DMS79 (cell line): ENCODE measurements at regions not wholly inside any gene's neighbourhood (a gene's known extent, or its start where the extent isn't known, plus 50 kb on each side); places are given as distances from the start of the nearest gene placed in this dataset.

Experiments
- DNase-seq: peaks from one replicate; lab custom pipeline; 2025; lab: John Stamatoyannopoulos, UW

DNA sequence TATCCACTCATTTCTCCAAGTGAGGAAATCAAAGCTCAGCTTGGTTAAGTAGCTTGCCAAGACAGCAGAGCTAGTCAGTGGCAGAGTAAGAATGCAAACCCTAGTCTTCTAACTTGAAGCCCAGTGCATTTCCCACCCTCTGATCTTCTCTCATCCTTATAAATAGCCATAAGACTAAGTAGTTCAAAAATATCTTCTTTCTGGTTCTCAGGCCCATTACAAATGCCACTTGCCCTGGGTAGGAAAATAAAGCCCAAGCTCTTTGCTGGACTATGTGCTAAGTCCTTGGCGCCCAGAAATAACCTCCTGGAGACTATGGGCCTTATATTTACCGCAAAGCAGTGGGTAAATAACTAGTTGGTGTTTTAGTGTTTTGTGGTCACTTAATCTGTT lies 505.8 kb downstream of the PLPP3 start:
- DNase-seq: no peak

DNA sequence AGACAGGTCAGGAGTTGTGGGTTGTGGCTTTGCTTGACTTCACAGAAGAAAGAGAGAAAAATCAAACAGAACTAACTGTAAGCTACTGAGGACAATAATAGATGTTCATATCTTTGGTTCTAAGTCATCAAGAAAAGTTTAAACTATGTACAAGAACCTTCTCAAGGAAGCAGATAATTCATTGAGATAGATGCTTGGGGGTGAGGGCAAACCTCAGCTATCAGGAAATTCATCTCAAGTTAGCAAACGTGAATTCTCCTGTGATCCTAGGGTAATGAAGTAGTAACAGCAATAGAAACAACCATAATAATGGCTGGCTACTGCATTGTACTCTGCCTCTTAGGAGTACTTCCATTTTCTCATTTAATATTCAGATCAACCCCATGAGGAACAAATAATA lies 506.2 kb downstream of the PLPP3 start:
- DNase-seq: no peak

DNA sequence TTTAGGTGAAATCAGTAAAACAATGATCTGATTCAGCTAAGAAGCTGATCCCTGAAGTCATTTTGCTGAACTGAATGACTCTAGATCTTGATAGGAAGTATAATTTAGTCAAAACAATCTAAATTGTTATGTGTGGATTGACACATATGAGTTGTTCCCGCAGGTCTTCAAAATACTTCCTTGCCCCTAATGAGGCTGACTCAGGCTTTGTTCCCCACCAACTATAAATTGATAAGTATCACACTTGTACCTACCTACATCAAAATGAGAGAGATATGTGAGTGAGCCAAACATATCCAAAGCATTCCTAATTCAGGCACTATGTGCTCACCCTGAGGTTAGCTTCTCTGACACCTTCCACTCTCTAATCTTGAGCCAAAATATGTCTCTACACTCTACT lies 507.1 kb downstream of the PLPP3 start:
- no peak for DNase-seq

DNA sequence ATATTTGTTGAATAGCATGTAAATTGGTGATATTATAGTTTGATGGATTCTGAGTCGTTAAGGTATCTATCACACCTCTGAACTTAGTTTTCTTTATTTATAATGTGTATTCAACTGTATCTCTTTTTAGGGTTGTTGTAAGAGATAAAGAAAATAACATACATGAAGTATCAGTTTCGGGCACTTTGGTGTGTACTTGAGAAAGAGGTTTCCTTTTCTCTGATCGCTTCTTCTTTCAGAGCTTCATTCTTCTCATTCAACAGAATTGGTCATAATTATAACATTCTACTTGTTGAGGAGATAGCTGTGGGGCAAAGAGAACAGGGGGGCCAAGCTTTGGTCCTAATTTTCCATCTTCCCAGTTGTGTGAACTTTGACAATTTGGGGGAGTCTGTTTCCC lies 508.0 kb downstream of the PLPP3 start:
- no peak for DNase-seq

DNA sequence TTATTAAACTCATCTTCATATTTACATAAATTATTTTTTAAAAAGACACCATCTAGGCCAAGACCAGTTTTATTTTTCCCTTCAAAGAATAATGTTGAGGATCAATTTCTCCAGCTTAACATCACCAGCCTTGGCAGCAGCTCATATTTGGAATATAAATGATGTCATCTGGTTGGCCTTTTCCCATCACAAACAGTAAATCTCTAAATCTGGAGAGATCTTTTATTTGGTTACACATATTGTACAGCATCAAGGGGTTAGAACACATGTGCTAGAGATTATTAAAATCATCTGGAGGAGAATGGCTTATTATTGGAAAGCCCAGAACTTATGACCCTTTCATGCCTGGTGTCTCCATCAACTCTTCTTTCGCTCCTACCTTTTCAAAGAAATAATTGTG lies 508.8 kb downstream of the PLPP3 start:
- DNase-seq: no peak

DNA sequence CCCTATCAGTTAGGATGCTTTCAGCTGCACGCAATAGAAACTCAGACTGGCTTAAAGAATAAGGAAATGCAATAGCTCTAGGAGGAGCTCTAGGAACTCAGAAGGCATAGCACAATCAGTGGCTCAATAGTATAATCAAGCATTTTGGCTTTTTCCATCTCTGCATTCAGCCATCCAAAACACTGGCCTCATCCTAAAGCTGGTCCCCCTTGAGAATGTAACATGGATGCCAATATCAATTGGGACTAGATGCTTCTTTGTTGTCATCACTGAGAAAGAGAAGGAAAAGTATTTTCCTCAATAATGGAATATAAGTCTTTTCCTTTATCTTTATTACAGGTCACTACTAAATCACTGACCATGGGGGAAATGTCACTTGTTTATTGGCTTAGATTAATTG lies 509.5 kb downstream of the PLPP3 start:
- DNase-seq: no peak

DNA sequence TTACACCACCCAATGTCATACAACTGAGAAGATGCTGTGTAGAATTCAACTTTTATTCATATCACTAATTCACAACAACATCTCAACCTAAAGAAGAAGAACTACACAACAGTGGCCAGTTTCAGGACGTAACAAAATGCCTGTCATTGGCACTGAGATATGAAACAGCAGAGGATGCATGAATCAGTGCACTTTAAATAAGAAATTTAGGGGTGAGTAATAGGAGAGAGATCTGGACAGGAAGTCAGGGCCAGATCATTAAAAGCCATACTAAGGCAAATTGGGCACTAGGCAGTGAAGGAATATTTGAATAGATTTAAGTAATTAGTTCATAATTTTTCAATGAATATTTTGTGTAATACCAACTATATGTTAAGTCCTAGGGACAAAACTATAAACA lies 510.5 kb downstream of the PLPP3 start:
- DNase-seq: no peak

DNA sequence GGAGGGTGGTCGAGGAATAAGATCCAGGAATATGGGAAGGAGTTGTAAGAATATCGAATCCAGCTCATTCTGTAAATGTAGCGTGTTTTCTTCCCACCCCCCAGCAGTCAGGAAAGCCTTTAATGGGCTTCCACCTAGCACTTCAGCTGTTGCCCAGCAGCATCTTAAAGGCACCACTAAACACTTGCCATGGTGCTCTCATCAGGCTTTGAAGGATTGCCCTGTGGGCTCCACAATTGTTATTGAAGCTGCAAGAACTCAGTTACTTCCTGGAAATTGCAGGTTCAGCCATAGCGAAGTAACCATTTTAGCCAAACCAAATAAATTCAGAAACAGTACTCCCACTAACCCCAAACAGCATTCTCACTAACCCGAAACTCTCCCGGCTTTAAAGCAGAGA lies 511.2 kb downstream of the PLPP3 start:
- peak; percentile 7 for DNase-seq

DNA sequence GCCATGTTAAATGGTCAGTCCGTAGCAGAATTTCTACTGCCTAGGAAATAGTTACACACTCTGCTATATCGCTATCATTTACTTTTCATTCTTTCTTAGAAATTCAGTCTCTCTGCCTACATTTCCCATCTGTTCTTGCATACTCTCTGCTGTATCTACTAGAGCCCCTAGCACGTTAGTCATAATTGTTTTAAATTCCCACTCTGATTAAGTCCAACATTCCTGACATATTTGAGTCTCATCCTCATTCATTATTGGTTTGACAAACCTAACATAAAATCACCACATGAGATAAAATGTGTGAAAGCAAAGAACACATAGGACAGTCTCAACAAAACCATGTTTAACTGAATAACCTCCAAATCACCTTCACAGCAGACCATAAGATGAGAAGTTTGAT lies 513.6 kb downstream of the PLPP3 start:
- no peak for DNase-seq

DNA sequence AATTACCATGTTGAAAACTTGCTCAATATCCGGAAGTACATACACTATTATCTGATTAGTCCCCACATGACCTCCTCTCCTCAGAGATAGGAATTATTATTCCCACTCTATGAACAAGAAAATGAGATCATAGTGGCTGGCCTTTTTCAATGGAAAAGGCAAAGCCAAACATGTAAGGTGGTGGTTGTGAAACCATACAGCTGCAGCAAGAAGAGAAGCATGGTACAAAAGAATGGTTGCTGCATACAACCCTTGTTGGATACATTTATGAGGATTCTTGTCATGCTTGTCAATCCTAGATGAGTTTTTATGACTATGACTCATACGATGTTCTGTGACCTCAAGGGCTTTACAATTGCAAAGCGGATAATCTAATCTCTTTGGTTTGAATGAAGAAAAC lies 514.7 kb downstream of the PLPP3 start:
- DNase-seq: no peak

DNA sequence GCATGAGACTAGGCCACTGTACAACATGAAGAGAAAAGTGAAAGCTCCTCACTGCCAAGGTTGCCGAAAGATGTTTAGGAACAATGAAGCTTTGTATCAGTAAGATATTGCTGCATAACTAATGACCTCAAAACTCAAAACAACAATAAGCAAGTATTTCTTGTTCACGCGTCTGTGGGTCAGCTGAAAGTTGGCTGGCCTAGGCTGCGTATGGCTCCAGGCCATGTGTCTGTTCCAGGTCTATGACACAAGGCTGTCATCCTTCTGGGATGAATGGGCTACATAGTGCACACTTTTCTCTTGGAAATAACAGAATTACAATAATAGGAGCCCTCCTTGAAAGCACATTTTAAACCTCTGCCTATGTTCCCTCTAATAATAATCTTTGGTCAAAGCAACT lies 515.9 kb downstream of the PLPP3 start:
- no peak for DNase-seq

DNA sequence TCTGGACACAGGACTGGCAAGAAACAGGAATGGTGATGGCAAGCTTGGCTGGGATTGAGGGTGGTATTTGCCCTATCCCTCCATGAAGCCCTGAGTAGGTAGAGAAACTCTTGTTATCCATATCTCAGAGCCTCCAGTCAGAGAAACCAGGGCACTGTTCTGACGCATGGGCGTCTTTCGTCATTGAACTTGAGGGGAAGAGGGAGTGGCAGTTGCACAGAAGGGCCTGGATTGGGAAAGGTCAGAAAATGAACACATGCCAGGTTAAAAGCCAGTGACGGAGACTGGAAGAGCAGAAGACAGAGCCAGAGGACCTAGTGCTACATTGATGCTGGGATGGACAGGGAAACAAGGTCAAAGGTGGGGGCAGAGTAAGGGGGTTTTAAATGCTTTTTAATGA lies 516.7 kb downstream of the PLPP3 start:
- no peak for DNase-seq

DNA sequence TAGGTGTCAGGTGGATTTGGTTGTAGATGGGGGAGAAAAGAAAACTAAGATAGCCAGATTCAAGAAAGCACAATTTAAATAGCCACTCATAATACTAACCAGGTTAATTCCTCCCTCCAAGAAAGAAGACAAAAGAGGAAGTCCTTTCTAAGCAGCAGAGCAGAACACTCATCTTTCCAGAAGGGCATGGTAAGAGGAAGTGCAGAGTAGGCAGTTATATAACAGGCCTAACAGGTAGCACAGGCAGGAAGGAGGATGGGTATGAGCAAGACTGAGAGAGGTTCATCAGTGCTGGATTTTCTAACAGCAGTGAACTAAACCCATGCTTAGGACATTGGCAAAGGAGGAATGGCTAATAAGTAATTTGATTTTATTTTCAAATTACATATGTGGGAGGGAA lies 517.5 kb downstream of the PLPP3 start:
- DNase-seq: peak; percentile 93

DNA sequence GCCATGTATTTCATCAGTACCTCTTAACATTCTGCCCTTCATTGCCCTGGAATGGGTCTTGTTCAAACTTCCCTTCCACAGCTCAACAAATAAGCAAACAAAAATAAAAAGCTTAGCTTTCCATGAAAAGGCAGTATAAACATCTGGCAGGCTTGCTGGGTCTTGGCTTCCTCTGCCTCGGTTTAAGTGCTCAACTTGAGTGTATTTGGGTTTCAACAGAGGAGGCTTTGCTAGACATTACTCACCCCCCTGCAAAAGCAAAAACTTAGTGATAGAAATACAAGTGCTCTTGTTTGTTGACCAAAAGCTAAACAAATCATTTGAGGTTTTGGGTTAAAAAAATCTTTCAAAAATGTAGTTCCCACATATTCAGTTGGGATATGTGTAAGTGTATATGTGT lies 518.5 kb downstream of the PLPP3 start:
- peak; percentile 91 for DNase-seq

DNA sequence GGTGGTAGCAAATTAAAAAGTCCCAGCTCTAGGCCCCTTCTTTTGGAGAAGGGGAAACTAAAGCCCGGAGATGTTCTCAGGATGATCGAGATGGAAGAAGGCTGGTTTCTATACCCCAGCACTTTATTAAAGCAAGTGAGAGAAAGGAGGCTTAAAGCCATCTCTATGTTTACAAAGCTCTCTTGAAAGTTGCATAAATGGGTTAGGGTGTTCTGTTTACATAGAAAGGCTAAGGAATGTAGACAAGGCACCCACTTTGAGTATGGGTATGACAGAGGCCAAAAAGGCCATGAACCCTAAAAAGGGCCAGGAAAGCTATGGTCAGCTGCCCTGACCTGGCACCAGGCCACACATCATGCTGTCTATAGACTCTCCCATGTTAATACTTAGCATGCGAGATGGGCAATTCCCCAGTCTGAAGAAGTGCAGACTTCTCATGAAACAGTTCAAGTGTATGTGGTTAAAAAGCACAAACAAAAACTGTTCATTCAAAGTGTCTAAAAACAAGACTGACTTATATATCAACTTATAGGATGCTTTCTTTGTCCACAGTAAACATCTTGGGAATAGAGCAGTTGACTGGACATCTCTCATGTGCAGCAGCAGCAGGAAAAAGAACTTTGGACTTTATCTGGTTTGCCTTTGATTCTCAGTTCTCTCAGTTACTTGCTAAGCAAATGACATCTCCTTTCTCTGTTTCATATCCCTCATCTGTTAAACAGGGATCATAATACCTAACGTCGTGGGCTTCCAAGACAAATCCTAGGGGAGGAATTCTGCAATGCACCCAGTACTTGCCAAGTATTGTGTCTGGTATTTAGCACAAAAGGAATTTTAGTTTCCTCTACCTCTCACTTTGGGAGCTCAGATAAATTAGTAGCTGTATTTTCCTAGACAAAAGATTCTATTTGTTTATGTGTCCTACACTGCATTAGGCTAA lies 521.6 kb downstream of the PLPP3 start:
- no peak for DNase-seq

DNA sequence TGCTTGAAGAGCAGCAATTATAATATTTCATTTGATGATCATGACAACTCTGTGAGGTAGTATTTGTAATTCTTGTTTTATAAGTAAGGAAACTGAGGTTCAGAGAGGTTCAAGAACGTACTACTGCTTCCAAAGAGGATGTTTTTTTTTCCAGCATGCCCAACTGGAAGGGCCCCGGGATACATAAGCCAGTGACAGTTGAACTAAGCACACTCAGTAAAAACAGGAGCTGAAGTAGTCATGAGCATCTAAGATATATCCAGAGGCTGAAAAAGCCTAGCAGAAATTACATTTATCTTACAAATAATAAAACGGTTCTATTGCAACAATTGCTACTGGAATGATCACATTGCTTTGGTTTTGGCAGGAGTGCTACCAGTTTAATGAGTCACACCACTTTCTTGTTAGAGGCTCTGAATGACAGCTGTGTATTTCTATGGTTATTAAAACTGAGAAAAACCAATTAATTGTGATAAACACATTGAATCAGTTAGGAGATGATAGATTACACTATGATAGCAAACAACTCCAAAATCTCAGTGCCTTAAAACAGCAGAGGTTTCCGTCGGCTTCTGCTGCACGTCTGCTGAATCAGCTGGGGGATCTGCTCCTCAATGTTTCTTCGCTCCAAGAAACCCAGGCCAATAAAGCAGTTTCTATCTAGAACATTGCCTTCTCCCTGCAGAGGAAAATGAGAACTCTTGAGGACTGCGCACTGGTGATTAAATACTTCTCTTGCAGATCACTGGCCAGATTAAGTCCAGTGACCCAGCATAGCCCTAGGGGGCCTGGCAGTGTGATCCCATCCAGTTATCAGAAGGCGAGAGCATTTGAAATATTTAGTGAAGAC lies 522.7 kb downstream of the PLPP3 start:
- DNase-seq: no peak

DNA sequence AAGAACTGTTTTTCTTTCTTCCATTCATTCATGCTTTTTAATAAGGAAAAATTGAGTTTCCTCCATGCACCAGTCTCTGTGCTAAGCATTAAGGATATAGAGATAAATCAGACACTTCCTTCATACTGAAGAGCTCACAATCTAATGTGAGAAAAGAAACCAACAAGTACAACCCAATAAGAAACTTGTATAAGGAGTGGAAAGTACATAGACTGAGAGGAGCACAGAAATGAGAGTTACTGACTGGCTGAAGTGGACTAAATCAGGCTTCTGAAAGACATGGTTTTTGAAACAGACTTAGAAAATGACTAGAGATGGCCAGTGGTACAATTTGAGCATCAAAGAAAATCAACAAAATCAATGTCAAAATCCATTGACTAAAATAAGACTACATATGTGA lies 524.4 kb downstream of the PLPP3 start:
- DNase-seq: no peak

DNA sequence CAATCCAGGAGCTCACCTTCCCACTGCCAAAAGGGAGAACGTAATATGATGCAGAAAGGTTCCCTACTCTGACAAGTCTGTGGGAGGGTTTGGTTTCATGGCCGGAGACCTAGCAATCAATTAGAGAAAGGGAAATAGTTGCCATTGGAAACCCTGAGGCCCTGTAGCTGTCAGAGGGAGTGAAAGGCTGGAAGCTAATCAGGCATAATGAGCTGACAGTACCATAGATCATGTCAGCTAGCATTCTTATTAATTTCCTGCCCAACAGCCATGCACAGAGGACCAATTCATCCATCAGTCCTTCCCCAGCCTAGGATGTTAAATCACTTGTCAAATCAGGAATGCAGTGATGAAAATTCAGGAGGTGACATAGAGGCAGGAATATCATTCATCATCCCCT lies 527.3 kb downstream of the PLPP3 start:
- no peak for DNase-seq

DNA sequence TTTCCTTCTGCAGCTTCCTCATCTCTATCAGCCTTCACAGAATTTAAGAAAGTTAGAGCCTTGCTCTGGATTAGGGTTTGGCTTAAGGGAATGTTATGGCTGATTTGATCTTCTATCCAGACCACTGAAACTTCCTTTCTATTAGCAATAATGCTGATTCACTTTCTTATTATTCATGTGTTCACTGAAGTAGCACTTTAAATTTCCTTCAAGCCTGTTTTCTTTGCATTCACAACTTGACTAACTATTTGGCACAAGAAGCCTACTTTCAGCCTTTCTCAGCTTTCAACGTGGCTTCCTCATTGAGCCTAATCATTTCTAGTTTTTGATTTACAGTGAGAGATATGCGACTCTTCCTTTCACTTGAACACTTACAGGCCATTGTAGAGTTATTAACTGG lies 528.5 kb downstream of the PLPP3 start:
- DNase-seq: no peak

DNA sequence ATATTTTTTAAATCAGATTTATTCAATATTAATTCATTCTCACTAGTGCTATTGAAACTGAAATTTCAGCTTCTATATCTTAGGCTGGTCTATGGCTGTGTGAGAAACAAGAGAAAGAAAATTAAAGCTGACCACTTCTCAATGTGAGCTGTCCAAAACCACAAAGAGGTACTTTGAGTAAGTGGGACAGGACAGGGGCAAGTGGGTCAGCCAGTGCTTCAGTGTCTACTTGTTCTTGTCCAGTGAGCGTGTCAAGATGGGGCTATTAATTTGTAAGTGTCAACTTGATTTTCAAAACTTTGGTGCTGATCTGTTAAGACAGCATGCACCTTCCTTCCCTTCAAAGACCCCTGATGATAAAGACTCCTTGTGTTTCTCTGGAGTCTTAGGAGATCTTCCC lies 533.9 kb downstream of the PLPP3 start:
- peak; percentile 14 for DNase-seq

DNA sequence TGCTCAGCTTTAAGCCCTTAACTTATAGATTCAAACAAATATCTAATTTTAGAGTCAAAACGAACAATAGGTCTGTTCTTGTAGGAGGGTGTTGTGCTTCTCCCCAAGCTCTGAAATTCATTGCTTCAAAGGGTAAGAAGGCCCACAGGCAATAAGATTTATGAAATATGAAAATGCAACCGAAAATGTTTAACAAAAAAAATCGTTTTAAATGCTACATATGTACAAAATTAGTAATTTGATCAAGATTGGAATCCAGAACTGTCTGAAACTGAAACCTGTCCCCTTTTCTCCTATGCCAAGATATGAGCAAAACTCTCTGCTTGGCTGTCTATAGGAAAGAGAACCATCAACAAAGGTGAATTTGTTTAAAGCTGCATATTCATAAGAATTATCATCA lies 534.3 kb downstream of the PLPP3 start:
- no peak for DNase-seq

DNA sequence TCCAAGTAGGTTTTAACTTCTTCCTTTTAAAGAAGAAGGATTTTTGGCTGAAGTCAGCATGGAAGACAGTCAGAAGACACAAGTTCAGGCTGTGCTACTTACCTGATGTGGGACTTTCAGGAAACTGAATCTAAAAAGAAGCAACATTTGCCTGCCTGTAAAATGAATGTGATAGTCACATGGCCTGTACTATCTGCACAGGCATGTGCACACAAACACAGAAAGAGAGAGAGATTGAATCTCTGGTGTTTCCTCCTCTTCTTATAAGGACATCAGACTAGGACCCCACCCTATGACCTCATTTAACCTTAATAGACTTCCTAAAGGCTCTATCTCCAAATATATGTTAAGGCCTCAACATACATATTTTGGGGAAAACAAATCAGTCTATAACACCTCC lies 542.9 kb downstream of the PLPP3 start:
- DNase-seq: no peak

DNA sequence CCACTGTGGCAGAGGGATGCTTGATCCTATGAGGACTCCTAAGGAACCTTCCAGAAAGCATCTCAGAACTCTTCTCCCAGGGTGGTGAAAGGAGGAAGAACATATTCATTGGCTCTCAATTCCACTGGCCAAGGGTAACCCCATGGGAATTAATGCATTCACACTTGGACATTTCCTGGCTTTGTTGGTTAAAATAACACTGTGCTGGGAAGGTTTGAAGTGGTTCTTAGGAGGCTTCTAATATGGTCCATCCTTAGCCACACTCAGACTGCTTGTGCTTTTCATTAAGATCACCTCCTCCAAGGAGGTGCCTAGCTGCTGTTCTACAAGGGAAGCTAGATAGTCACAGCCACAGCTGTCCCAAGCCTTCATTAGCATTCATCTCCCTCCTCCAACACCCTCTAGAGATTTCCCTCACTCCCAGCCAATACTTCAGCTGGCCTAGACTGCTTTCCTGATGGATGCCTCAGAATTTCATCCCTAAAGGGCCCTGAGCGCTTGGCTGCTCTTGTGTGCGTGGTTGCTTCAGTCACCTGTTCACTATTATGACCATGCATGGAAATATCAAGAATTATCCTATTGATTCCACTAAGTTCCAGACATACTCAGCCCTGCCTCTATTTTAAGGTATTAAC lies 544.4 kb downstream of the PLPP3 start:
- no peak for DNase-seq
